ENCODE measurements at regions not wholly inside any gene's neighbourhood (a gene's known extent, or its start where the extent isn't known, plus 50 kb on each side); places are given as distances from the start of the nearest gene placed in this dataset.
A peak's percentile ranks its signal among the peaks of the same experiment; 100 is the strongest.

DNA sequence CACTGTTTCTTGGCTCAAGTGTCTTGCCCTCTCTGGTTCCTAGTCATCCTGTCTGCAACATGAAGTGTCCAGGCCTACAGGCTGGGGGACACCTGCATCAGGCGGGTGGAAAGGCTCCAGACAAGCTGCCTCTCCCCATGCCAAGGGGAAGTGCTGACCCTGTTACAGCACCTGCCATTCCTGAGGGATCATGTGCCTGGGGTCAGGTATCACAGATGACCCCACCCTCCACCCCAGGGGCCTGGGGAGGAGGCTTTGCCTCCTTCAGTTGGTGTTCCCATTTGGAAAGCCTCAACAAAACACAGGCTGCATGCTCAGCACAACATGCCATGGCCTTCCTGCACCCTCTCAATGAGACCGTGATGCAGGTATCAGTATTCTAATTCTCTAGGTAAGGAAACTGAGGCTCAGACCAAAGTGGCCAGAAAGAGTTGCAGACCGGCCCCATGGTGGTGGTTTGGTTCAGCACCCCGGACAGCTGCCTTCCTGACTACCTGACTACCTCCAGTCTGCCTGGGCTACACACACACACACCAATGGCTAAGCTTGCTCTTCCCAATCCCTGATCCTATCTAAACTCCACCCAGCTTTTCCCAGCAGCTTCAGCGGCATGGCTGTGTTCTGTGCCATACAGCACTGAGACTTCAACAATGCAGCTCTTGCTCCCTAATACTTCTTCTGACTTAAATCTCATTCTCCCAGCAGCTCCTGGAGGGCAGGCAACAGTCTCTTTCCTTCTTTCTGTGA is 69.7 kb upstream of the LINGO1 start:
- DNase-seq, result peak; percentile 21

DNA sequence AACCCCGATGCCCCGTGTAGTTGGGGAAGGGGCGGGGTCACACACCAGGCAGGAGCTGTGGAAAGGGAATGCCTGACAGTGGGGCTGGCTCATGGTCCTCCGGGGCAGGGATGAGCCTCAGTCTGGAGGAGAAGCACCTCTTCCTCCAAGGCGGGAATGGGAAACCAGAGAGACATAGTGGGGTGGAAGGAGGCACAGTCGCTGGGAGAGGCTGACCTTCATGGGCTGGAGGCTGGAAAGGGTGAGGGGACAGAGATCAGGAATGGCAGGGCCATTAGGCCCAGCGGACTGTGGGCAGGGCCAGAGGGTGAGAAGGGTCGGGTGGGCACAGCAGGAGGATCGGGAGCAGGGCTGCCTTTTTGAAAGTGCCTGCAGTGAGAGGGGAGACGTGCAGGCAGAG is 65.8 kb upstream of the LINGO1 start:
- no peak for DNase-seq

DNA sequence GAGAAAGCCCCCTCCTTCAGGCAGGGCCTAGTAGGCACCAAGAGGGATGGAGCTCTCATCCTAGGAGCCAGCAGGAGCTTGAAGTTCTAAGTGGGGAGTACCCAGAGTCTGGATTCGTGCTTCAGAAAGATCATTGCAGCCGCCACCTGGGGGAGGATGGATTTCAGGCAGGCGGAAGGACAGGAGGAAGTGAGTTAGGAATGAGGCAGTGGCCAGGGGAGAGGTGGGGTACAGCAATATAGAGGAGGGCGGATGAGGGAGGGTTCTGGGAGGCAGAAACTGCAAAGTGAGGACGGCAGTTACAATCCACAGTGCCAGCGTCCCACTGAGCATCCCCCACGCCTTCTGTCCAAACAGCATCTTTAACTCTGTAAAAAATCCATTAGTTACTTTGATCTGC is 65.2 kb upstream of the LINGO1 start:
- no peak for DNase-seq

DNA sequence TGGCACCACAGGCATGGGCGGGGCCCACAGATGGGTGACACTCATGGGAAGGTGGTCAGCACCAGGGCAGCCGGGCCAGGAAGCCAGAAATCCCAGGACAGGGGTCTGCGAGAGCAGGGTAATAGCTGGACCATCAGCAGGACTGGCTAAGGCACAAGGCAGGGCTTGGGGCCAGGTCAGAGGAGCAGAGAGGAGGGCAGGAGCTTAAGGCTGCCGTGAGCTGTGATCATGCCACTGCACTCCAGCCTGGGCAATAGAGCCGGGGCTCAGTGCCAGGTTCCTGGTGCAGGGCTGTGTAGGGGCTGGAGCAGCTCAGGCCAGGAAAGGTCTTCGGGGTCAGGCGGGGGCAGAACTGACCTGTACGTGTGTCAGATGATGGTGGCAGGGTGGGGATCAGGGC is 64.2 kb upstream of the LINGO1 start:
- no peak for DNase-seq

DNA sequence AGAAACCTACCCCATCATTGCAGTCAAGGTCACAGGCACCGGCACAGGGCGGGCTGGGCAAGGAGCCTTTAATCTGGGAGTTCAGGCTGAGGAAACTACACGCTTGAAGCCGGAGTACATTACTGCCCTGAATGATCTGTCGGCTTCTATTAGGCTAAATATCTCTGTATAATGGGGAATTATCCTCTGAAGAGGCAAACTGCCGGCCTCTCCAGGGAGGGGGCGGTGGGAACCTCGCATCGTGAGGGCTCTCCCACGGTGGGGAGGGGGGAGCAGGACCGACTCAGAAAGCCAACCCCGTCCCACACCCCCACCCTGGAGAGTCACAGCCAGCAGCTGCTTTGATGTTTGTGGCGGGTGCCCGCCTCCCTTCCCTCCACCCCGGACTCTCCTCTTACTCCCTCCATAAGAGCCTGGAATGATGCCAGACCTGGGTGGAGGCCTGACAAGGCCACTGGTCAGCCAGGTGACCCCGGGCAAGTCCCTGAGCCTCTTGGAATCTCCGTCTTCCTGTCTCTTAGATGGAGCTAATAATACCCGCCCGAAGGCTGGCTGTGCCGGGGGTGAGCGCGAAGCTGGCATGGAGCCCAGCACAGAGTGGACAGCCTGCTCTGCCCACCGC is 63.4 kb upstream of the LINGO1 start:
- DNase-seq, result no peak

DNA sequence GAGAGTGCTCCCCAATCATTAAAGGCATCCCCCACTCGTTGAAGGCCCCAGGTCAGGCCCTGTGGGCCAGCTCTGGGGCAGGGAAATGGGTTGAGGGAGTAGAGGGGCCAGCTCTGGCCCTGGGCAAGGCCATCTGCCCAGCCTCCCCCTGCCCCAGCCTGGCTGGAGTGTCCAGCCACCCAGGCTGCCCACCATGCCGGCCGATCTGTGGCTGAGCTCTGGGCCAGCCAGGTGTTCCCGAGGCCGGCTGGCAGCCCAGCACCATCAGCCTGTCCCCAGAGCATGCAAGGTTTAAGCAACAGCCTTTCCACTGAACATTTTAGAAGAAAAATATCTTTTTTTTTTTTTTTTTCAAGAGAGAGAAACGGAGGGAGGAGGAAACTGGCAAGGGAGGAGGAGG is 62.8 kb upstream of the LINGO1 start:
- no peak for DNase-seq

DNA sequence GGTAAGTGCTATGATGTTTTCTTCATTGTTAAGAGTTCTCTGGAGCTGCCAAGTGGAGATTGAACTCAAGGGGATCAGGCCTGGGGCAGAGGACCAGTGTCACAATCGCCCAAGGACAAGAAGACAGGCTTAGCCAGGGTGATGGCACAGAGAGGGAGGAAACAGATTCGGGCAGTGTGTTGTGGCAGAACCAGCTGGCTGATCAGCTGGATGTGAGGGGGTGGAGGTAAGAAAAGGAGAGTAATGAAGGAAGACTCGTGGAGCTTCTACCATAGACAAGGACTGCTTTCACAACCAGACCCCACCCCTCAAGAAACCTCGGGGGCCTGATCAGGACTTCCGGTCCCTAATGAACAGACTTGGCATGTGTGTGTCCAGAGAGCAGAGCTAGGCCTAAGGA is 60.9 kb upstream of the LINGO1 start:
- no peak for DNase-seq

DNA sequence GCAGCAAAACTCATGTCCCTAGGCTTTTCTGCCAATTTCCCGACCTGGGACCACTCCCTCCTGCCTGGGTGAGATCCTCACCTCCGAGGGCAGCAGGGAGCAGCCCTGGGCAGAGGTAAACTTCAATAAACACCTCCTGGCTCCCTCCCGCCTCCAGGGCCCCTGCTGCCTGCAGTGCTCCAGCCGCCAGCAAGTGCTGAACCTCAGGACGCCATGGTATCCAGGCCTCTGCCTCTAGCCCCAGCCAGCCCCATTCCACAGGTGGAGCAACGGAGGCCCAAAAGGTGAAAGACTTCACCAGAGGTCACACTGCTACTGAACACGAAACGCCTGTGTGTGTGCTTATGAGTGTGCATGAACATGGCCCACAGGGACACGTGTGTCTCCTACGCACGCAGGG is 59.9 kb upstream of the LINGO1 start:
- DNase-seq, result no peak

DNA sequence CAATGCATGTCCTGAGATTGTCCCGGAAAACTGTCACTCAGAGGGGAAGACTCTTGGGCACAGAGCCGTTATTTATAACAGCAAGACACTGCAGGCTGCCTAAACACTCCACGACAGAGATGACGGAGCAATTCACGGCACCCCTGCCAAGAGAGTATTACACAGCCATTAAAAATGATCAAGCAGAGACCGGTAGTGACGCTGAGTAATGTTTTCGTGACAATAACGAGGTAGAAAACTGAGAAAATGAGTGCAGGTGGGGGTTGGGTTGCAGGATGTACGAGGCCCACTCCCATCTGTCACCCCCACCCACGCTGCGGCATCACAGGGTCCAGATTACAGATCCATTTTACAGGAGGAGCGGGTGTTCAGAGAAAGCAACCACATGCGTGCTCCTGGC is 58.9 kb upstream of the LINGO1 start:
- DNase-seq, result no peak

DNA sequence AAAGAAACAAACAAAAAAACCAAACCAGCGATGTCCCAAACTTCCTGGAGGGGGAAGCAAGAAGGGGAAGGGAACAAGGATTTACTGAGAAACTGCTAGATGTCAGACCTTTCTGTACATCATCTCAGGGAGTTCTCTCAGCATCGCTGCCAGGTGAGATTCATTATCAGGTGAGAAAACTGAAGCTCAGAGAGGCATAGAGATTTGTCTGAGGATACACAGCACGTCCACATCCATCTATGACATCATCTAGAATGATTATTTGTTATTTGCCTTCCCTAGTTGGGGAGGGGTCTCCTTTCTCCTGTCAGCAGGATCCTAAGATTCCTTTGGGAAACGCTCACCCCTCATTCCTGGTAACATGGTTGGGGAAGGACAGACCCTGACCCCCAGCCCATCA is 57.1 kb upstream of the LINGO1 start:
- DNase-seq, result no peak

DNA sequence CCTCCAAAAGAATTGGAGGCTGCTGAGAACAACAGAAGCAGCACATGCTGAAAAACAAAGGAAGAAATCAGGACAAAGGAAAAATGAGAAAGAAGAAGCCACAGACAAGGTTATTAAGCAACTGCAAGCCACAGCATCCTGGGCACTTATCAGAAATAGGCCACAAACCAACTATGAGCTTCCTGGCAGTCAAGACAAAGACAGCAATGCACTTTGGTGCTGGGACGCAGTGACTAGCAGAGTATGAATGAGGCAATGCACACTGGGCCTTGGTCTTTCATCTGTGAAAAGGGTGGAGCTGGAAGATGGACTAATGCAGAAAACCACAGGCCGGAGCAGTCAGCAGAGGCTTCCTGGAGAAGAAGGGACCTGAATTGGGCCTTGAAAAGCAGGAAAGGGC is 56.0 kb upstream of the LINGO1 start:
- DNase-seq, result no peak

DNA sequence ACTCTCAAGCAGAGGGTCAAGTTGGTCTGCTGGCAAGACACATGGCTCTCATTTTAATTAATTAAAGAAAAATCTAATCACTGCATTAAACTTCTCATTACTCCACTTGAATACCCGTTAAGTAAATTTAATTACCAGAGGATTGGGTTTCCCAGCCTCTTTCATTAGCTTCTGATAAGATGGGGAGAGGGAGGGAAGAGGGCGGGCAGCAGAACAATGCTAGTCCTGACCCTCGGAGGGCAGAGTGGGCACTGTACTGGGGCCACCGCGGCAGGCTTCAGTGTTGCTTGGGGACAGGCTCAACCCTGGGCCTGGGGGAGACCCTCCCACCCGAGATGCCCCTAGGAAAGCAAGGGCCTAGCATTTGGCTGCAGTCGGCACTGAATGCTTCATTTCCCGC is 55.6 kb upstream of the LINGO1 start:
- no peak for DNase-seq

DNA sequence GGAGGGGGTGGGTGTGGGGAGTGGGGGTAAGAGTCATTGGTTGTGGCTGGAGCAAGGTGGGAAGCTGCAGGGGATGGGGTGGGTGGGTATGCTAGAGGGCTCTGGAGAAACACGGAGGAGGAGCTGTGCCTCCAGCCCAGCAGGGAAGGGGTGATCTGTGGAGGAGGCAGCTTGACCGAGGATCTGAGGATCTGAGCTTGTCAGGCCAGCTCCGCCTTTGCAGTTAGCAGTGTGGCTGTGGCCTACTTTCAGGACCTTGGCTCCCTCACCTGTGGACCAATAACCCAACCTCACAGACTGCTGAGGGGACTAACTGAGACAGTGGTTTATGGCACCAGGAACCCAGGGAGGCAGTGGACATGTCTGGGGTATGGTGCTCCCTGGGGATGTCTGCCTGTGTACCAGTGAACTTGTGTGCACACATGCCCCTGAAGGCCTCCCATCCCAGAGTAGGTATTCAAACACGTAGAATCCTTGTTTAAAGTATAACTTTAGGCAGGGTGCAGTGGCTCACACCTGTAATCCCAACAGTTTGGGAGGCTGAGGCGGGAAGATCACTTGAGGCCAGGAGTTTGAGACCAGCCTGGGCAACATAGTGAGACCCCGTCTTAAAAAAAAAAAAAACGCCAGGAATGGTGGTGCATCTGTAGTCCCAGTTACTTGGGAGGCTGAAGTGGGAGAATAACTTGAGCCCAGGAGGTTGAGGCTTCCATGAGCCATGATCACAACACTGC is 52.5 kb upstream of the LINGO1 start:
- no peak for DNase-seq

DNA sequence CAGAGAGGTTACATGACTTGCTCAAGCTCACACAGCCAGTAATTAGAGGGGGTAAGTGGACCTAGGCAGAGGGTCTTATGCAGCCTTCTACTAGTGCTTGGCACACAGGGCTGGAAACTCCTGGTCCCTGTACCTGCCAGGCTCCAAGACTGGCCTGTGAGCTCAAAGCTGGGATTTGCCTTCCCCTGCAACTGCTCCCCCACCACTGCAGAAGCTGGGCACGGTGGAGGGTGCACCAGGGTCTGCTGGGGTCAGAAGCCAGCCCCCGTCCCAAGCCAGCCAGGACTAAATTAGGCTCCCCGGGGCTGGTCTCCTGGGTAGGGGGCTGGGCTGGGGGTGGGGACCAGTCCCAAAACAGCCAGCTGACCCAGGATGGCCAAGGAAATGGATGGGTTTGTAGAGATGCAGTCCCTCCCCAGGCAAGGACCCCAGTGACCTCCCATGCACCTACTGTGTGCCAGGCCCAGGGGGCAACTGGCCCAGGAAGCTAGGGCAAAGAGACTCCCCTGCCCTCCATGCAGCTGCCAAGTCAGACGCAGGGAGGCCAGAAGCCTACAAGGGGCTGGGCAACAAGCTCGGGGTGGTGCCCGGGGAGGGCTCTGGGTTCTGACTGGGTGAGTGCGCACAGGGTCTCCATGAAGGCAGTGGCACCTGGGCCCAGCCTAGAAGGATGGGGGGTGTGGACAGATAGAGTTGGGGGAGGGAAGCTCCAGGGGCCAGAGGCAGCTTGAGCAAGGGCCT is 51.8 kb upstream of the LINGO1 start:
- no peak for DNase-seq

DNA sequence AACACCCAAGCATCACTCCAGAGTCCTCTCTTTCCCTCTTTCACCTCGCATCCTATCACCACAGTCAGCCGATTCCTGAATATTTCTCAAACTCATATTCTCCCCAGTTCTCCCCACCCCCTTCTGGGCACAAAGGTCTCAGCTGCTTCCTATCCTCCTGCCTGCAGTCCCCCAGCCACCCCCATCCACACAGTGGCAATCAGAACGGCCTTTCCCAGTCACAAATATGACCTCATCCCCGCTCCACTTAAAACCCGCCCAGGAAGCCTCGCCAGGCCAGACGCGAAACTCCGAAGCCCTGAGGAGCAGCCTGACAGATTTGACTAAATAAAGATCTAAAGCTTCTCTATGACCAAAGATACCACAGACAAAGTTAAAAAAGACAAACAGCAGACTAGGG is 49.9 kb upstream of the LINGO1 start:
- DNase-seq, result no peak
